ENCODE measurements at regions not wholly inside any gene's neighbourhood (a gene's known extent, or its start where the extent isn't known, plus 50 kb on each side); places are given as distances from the start of the nearest gene placed in this dataset.

- TF ChIP-seq, protein P1, sequence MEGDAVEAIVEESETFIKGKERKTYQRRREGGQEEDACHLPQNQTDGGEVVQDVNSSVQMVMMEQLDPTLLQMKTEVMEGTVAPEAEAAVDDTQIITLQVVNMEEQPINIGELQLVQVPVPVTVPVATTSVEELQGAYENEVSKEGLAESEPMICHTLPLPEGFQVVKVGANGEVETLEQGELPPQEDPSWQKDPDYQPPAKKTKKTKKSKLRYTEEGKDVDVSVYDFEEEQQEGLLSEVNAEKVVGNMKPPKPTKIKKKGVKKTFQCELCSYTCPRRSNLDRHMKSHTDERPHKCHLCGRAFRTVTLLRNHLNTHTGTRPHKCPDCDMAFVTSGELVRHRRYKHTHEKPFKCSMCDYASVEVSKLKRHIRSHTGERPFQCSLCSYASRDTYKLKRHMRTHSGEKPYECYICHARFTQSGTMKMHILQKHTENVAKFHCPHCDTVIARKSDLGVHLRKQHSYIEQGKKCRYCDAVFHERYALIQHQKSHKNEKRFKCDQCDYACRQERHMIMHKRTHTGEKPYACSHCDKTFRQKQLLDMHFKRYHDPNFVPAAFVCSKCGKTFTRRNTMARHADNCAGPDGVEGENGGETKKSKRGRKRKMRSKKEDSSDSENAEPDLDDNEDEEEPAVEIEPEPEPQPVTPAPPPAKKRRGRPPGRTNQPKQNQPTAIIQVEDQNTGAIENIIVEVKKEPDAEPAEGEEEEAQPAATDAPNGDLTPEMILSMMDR (conservative IDR thresholded peaks at IDR 0.05; ENCODE audit: low read depth, low read length) = no peak
- TF ChIP-seq EZH2 (IDR thresholded peaks at IDR 0.05; ENCODE audit: low read length, unreplicated experiment) = no peak
Observed at GRCh38 chr13:73273745-73274144, 214.9 kb downstream of the KLF5 start.

Measured in PC-3 (cell line).